Activated CD8-positive, alpha-beta T cell treated with anti-CD3 and anti-CD28 coated beads for 36 hours (primary cell): ENCODE measurements at regions not wholly inside any gene's neighbourhood (a gene's known extent, or its start where the extent isn't known, plus 50 kb on each side); places are given as distances from the start of the nearest gene placed in this dataset.
"Not testable (repeated sequence)": the region's sequence is repeated elsewhere in the genome, so short reads cannot be mapped to it uniquely, and the experiment has no call there.

ENCODE experiments used
- ATAC-seq: fragments of 200-7000 bp; cut with Tn5 transposase; one replicate; pipeline ENCODE4 v1.10.0; 2021; ENCODE audit warnings: mild to moderate bottlenecking, moderate library complexity
- CTCF ChIA-PET: fragments of 350-600 bp; sonication (Branson Sonifier 250); formaldehyde crosslinking; loops from one replicate; lab custom pipeline; 2021; ENCODE audit warnings: antibody characterized with exemption; lab: Charles Lee
- POLR2A ChIA-PET: fragments of 350-600 bp; sonication (Branson Sonifier 250); formaldehyde crosslinking; loops from one replicate; lab custom pipeline; 2021; ENCODE audit warnings: antibody characterized with exemption; lab: Charles Lee
- DNase-seq: peaks from one replicate; pipeline ENCODE4 v3.0.0-alpha.2; 2020
- H3K27ac Mint-ChIP-seq: one replicate; pipeline ENCODE4 v1.8.0; 2021; ENCODE audit warnings: mild to moderate bottlenecking, mixed read lengths
- H3K27me3 Mint-ChIP-seq: one replicate; pipeline ENCODE4 v1.8.0; 2021; ENCODE audit warnings: mixed read lengths
- H3K36me3 Mint-ChIP-seq: one replicate; pipeline ENCODE4 v1.8.0; 2021; ENCODE audit warnings: low read depth, mixed read lengths
- H3K4me1 Mint-ChIP-seq: one replicate; pipeline ENCODE4 v1.8.0; 2021; ENCODE audit warnings: low read depth, mixed read lengths
- H3K4me3 Mint-ChIP-seq: one replicate; pipeline ENCODE4 v1.8.0; 2021; ENCODE audit warnings: mild to moderate bottlenecking, moderate library complexity, mixed read lengths
- H3K9me3 Mint-ChIP-seq: one replicate; pipeline ENCODE4 v1.8.0; 2021; ENCODE audit warnings: mixed read lengths
- intact Hi-C: fragments of 100-400 bp; cut with micrococcal nuclease; formaldehyde crosslinking; loops from one replicate; pipeline ENCODE4 v1.10.0; 2022
- TF ChIP-seq, protein P1 (sequence below): fragments of 200-600 bp; IDR thresholded peaks from one replicate; pipeline ENCODE4 v1.8.0; 2022; ENCODE audit warnings: antibody characterized with exemption, mild to moderate bottlenecking

DNA sequence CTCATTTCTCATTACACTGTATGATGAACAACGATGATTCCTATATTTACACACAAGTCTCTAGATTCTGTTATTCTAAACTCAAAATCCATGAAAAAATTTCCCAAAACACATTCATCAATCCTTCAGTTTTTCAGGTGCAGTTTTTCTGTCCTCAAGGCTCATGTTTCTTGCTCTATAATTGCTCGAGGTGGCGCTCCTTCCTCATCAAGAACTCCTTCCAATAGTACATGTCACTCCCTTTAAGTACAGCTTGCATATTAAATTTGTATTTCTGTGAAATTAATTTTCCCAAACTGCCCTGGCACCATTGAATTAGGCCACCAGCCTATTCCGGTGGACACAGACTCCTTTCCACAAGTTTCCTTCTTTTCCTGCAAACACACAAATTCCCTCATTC is 188.7 kb upstream of the MINDY3 start:
- no peaks in the 10 kb centered on the region for H3K27me3 Mint-ChIP-seq
- DNase-seq (no peak), ATAC-seq (no peak)
- H3K9me3 Mint-ChIP-seq: no peaks in the 10 kb centered on the region
- H3K4me1 Mint-ChIP-seq: no peaks in the 10 kb centered on the region
- ChIA-PET POLR2A (no interaction called here), CTCF (no interaction called here)
- TF ChIP-seq, protein P1, sequence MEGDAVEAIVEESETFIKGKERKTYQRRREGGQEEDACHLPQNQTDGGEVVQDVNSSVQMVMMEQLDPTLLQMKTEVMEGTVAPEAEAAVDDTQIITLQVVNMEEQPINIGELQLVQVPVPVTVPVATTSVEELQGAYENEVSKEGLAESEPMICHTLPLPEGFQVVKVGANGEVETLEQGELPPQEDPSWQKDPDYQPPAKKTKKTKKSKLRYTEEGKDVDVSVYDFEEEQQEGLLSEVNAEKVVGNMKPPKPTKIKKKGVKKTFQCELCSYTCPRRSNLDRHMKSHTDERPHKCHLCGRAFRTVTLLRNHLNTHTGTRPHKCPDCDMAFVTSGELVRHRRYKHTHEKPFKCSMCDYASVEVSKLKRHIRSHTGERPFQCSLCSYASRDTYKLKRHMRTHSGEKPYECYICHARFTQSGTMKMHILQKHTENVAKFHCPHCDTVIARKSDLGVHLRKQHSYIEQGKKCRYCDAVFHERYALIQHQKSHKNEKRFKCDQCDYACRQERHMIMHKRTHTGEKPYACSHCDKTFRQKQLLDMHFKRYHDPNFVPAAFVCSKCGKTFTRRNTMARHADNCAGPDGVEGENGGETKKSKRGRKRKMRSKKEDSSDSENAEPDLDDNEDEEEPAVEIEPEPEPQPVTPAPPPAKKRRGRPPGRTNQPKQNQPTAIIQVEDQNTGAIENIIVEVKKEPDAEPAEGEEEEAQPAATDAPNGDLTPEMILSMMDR: no peak
- no peaks in the 10 kb centered on the region for H3K36me3 Mint-ChIP-seq
- no peak overlapping the region for H3K27ac Mint-ChIP-seq
- H3K4me3 Mint-ChIP-seq: no peak overlapping the region
- intact Hi-C loops: no loop called here

DNA sequence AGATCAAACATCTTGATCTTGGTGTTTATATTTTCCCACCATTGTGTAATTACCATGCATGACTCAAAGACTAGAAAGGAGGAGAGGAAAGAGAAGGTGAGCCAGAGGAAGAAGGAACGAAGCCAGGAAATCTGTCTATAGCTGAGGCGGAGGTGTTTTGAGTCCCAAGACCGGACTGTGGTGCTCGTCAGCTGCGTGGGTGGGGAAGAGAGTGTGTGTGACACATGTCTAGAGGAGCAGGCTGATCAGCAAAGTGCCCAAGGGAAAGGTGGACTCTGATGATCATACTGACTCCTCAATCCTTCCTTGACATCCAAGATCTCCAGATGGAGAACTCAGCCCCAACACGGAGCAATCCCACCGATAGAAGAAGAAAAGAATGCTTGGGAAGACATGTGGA is 189.5 kb upstream of the MINDY3 start:
- no peak overlapping the region for H3K4me3 Mint-ChIP-seq
- intact Hi-C loops: no loop called here
- no peaks in the 10 kb centered on the region for H3K9me3 Mint-ChIP-seq
- H3K27ac Mint-ChIP-seq: no peak overlapping the region
- CTCF ChIA-PET: interaction anchor here (1.3 kb wide), 1 partner anchor 13 kb away, joined by 3 read pairs; no protein-coding TSS in a partner anchor
- H3K36me3 Mint-ChIP-seq: no peaks in the 10 kb centered on the region
- no peaks in the 10 kb centered on the region for H3K4me1 Mint-ChIP-seq
- POLR2A ChIA-PET: no interaction called here
- H3K27me3 Mint-ChIP-seq: no peaks in the 10 kb centered on the region
- no peak for DNase-seq
- ATAC-seq: no peak
- TF ChIP-seq, protein P1: no peak

DNA sequence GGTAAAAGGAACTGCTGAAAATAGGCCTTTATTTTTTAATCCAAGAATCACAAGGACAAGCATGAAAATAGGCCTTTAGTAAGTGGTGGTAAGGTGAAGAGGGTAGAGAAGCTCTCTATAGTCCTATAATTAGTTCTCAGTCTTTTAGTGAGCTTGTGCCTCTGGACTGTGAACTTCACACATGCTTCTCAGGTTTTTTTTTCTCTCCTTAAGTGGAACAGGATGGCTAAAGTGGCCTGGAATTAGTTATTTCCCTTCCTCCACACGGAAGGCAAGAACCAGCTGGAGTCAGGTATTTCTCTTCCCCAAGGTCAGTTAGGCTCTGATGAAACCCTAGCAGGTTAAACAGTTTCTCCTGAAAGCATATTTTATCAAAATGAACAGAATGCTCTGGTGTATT is 203.0 kb upstream of the MINDY3 start:
- intact Hi-C loops: no loop called here
- H3K36me3 Mint-ChIP-seq: no peaks in the 10 kb centered on the region
- no peak overlapping the region for H3K27ac Mint-ChIP-seq
- DNase-seq: no peak
- H3K27me3 Mint-ChIP-seq: no peaks in the 10 kb centered on the region
- TF ChIP-seq, protein P1: no peak
- ATAC-seq: no peak
- ChIA-PET POLR2A (no interaction called here), CTCF (no interaction called here)
- no peak overlapping the region for H3K4me3 Mint-ChIP-seq
- H3K4me1 Mint-ChIP-seq: no peaks in the 10 kb centered on the region
- peaks cover 7% of the 10 kb centered on the region for H3K9me3 Mint-ChIP-seq

DNA sequence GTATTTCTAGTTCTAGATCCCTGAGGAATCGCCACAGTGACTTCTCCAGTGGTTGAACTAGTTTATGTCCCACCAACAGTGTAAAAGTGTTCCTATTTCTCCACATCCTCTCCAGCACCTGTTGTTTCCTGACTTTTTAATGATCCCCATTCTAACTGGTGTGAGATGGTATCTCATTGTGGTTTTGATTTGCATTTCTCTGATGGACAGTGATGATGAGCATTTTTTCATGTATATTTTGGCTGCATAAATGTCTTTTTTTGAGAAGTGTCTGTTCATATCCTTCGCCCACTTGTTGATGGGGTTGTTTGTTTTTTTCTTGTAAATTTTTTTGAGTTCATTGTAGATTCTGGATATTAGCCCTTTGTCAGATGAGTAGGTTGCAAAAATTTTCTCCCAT is 223.2 kb upstream of the MINDY3 start:
- H3K27ac Mint-ChIP-seq, POLR2A ChIA-PET, intact Hi-C loops, H3K36me3 Mint-ChIP-seq, H3K9me3 Mint-ChIP-seq, DNase-seq, ATAC-seq, H3K4me3 Mint-ChIP-seq, H3K4me1 Mint-ChIP-seq, H3K27me3 Mint-ChIP-seq, CTCF ChIA-PET: not testable (repeated sequence)

DNA sequence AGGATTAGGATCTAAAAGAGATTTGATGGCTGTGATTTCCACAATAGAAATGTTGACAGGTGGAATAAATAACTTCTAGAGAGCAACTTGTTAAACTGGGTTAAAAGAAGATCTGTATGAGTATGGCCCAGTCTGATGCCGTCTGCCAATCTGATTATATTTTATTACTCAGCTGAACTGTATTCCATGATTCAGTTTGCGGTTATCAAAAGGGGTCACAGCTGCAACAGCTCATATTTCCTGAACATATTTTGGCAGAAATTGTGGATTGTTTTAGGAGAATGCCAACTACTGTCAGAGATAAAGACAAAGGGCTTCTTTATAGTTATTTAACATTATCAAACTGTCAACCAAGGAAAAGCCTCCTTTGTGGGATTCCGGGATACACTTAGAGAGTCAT is 244.8 kb upstream of the MINDY3 start:
- H3K27ac Mint-ChIP-seq: no peak overlapping the region
- intact Hi-C loops: no loop called here

More for the DNA sequence above, 244.8 kb upstream of the MINDY3 start:
- no peak for ATAC-seq
- no peak overlapping the region for H3K4me3 Mint-ChIP-seq
- no peaks in the 10 kb centered on the region for H3K27me3 Mint-ChIP-seq
- CTCF ChIA-PET: no interaction called here
- TF ChIP-seq, protein P1: no peak
- H3K4me1 Mint-ChIP-seq: no peaks in the 10 kb centered on the region
- H3K36me3 Mint-ChIP-seq: no peaks in the 10 kb centered on the region
- POLR2A ChIA-PET: no interaction called here
- H3K9me3 Mint-ChIP-seq: no peaks in the 10 kb centered on the region
- no peak for DNase-seq
